Suppressor macrophage (primary cell): ENCODE measurements at regions not wholly inside any gene's neighbourhood (a gene's known extent, or its start where the extent isn't known, plus 50 kb on each side); places are given as distances from the start of the nearest gene placed in this dataset.
"Not testable (repeated sequence)": the region's sequence is repeated elsewhere in the genome, so short reads cannot be mapped to it uniquely, and the experiment has no call there.

Experiments
- DNase-seq, 4 experiments: peaks; one replicate each; pipeline ENCODE4 v3.0.0-alpha.2; 2020 to 2022

DNA sequence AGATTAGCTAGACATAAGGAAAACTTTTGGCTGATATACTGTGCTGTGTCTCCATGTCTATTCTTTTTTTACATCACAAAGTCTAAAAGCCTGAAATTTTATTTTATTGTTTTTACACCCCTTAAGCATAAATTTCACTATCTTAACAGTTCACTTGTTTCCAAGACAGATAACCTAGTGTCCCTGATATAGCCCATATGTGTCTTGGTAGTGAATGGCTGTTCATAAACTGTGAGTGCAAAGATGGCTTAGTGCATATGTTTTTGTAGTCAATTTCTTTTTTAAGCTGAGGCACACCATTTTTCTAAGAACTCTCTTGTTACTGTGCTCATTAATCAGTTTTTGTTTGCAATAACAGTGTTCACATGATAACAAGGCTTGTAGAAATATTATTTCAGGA, 381.1 kb downstream of the OXSM start:
- DNase-seq, result no peak

DNA sequence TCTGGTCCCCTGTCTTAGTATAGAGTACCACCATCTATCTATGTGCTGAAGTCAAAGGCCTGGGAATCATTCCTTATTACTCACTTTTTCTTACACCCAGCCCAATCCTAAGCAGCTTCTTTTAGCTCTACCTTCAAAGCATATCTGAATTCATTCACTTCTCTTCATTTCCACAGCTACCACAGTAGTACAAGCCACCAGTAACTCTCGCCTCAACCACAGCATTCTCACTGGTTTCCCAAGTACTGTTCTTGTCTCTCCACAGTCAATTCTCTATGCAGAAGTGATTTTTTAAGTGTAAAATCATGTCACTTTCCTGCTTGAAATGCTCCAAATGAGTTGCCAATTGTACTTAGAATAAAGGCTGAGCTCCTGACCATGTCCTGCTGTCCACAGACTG, 401.7 kb downstream of the OXSM start:
- DNase-seq, result no peak

DNA sequence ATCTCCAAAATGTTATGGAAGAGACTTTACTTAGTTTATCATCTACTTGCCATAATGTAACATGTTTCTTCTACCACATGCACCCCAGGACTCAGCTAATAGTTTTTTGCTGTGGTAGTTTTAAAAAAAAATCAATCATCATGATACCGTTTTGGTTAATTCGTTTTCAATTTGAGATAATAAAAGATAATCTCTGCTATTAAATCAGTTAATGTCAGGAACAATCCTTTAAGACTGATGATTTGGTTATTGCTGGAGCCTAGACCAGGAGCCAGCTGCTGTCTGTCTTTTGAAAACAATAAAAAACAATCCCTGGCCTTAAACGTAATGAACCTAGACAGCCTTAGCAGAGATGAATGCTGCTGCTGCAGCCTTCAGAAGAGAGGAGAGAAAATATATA, 403.7 kb downstream of the OXSM start:
- no peak for DNase-seq

DNA sequence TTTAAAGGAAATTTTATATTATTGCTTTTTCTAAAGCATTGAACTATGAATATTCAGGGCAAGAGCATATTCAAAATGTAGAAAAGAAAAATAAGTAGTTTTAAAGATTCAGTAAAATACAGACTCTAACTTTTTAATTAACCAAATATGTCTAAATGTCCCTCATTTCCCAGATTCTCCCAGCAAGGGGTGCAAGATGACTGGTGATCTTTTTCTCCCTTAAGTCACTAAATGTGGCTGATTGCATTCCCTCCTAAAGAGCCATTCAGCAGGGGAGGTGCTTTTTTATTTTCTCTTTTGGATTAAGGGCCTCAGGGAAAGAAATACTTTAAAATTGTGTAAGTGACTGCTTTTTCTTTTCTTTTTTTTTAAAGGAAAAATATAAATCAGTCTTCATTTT, 406.9 kb downstream of the OXSM start:
- DNase-seq, result no peak

DNA sequence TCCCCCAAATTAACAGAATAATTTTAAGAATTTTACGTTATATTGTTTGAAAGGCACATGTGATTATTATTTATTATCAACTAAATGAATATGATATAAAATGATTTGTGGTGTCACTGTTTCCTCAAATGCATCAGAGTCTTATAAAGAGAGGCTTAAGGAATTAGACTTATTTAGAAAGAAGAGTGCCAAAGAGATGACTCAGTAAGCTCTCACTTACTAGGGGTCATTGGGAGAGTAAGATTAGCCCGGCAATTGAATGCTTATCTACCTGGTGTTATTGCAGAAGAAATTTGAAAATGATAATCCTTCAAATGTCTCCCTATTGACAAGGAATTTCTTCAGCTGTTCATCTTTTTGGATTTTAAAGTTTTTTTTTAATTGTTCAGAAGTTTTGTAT, 408.7 kb downstream of the OXSM start:
- no peak for DNase-seq

DNA sequence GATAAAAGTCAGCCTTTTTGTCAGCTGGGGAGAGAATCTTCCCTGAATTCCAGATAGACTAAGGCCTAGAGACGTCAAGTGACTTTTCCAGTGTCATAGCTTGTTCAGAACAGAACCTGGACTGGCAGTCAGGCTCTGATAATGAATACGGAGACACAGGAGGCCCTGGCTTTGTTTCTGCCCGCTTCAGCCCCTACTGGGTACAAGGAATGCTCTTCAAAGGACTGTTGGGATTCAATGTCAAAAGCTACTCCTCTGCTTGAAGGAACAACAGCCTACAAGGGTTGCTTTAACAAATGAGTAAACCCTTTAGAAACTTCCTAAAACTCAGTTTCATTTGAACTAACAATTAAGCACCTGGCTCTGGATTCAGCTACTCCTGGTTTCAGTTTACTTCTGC, 412.3 kb downstream of the OXSM start:
- DNase-seq, result no peak

DNA sequence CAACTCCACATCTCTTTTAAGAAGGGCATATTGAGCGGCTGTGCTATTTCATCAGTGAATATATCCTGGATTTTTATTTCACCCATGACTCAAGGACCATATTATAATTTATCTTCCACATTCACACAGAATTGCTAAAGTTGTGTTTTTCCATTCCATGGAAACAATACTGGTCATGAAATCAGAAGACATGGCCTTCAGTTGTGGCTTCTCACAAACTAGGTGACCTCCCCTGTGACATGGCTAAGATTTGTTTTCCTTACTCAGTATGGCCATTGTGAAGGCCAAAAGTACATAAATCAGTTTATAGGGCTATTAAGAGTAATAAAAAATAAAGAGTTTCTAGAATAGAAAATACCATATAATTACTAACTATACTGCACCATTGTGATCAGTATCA, 415.6 kb downstream of the OXSM start:
- DNase-seq, result no peak

DNA sequence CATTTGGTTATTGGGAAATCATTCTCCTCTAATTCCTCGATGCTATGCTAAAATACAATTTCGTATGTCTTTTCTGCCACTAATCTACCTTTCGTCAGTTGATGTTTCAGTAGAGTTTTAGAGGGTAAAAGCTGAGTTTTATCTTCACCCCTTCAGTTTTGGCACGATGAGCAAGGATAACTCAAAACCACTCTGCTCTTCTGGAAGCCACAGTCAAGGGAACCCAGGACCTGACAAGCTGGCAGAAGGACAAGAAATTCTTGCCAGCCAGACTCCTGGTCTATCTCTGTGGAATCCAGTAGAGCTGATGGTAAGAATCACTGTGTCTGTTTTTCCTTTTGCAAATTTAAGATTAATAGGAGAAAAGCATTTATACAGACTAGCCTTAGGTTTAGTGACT, 414.4 kb upstream of the LRRC3B start:
- no peak for DNase-seq

DNA sequence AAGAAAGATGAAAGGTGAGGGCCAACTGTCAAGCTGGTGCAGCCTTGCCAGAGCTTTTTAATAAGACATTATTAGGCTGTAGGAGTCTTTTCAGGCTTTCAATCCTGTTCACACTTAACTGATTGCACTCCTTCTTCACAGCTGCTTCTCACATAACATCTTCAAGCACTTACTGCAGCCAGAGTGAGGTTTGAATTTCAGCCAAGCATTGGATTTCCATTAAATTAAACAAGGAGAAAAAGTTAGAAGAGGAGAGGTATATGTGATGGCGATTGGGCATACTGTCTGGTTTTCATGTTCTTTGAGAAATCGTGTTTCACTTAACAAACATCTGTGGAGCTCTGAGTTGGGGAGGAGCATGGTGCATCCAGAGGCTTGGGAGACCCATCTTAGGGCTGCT, 392.8 kb upstream of the LRRC3B start:
- DNase-seq, result no peak

DNA sequence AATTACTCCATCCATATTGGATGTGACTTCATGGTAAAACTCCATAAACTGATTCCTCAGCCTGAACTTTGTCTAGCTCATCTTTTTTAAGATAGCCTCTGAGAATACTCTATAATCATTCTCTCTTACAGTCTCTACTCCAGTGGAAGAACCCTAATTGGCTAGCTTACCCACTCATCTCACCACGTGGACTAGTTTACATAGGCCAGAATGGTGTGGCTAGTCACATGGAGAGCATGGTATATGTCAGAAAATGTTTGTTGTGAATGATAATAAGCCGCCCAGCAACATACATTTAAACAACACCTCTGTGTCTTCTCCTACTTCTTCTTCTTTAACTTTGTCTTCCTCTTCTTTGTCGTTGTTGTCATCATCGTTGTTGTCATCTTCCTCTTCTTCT, 389.2 kb upstream of the LRRC3B start:
- no peak for DNase-seq

DNA sequence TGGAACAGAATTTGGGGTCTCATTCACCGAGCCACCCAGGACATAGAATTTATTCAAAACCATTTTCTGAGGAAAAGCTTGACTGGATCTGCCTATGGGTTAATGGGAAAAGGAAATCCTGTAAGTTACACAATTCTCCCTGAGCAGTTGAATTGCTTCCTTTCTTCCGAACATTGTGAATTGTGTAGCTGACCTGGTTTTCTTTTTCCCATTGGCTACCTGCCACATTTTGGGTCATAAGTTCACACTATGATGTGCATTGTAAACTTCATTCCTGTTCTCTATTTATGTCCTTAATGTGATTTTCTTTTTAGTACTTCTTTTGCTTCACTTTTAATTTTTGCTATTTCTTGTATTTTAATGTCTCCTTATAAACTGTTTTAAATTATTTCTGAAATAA, 386.0 kb upstream of the LRRC3B start:
- no peak for DNase-seq

DNA sequence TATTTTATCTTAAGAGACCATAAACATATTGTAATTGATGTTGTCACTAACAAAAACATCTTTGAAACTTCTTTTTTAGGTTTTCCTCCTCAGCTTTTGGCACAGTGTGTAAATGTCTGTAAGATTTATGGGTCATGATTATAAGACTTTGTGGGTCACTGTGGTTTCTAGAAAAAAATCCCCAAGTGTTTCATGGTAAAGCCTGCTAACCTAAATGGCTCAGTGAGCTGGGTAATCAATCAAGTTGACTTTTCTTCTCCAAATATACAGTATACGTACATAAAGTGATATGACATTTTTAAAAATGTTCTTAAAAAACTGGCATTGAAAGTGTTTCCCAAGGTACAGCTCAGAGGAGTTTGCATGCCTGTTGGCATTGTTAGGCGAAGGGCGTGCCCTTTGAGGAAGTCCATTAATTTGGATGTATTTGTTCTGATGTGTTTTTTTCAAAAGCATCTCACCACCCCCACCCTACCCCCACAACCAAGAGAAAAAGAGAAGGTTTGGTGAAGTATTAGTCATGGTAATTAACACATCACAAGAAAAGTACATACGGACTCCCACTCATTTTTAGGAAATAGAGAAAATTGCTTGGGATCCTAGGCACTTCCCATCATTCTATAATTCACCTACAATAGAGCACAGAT, 385.4 kb upstream of the LRRC3B start:
- DNase-seq, result no peak

DNA sequence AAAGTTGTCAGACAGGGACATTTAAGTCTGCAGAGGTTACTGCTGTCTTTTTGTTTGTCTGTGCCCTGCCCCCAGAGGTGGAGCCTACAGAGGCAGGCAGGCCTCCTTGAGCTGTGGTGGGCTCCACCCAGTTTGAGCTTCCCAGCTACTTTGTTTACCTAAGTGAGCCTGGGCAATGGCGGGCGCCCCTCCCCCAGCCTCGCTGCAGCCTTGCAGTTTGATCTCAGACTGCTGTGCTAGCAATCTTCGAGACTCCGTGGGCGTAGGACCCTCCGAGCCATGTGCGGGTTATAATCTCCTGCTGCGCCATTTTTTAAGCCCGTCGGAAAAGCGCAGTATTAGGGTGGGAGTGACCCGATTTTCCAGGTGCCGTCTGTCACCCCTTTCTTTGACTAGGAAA, 378.0 kb upstream of the LRRC3B start:
- not testable (repeated sequence) for DNase-seq

DNA sequence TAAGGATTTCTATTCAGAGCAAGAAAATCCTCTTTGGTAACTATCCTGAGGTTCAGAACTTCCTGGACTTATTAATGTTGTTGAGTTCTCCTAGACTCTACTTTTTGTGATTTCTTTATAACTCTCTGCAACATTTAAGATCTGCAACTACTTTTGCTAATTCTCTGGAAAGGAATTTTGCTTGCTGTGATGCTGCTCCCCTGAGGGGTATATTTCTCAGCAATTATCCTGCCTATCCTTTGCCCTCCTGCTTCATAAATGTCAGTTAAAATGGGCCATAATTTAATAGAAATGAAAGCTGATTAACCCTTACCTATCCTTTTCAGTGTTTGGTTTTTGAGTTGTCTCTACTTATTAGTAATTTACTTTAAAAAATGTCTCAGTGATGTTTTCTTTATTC, 377.3 kb upstream of the LRRC3B start:
- DNase-seq, result no peak

DNA sequence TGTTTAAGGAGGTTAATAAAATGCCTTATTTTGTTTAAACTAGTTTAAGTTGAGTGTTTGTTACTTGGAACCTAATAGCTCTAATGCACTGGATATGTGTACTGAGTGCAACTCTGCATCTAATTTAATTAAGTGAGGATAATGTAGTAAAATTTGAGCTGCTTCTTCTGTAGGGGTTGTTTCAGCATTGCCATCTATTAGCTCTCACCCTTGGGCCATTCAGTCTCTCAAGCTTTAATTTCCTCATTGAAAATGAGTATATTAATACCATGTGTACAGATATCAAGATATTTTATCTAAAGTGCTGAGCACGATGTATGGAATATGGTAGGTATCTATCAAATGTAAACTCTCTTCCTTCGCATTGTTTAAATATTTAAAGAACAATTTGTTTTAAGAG, 375.7 kb upstream of the LRRC3B start:
- no peak for DNase-seq

DNA sequence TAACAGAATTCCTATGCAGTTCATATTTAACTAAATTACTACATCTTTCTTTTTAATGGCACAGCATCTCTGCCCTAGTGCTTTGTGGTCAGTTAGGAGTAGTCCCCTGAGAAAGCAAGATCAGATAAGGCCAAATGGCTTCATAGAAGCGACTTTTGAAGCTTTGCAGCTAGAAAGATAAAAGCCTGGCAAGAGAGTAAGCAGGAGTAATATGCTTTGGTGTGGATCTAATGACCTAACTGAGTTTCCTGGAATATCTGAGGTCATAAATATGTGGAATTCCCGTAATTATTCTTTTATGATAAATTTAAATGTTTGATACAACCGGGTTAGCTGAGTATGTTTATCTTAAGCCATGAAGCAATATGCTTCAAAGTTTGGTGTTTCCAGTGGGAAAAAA, 374.9 kb upstream of the LRRC3B start:
- DNase-seq, result no peak

DNA sequence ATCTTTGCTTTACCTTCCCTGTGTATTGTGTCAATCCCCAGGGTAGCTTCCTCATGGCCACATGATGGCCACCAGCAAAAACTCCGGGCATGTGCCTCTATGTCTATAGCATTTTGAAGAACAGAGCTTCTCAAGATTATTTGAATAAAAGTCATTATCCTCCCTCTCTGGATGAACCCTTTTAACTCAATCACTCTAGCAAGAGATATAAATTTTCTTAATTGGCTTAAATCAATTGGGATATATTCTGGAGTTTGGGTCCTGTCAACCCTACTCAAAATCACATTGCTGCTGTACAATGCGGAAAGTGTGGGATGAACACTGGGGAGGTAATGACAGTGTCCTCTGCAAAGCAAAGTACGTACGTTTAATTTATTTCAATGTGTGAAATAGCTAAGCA, 370.6 kb upstream of the LRRC3B start:
- no peak for DNase-seq

DNA sequence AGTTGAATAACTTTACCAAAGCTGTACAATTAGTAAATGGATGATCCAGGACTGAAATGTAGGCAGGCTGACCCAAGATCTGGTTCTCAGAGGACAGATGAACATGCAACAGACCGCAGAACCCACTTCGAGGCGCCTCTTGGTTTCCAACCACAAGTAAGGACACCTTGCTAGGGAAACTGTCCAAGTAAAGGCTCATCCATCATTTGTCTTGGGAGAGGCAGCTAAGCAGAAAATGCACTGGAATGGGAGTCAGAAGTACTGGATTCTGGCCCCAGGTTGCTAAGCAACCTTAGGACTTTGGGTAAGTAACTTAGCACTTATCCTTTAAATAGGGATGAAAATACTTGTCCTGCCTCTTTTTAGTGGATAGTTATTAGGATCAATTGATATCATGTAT, 366.3 kb upstream of the LRRC3B start:
- no peak for DNase-seq

DNA sequence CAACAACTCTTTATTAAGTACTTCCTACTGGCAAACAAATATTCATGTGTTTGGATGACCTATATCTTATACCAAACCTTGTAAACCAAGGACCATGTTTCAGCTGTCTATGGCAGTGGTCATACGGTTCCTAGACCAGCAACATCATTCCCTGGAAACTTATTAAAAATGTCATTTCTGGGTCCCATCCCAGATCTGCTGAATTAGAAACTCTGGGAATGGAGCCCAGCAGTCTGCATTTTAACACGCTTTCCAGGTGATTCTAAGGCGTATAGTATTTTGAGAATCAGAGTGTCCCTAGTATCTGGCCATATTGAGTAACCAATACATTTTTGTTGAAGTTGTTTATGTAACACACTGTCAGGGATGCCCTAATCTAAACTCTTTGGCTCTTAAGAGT, 363.4 kb upstream of the LRRC3B start:
- no peak for DNase-seq

DNA sequence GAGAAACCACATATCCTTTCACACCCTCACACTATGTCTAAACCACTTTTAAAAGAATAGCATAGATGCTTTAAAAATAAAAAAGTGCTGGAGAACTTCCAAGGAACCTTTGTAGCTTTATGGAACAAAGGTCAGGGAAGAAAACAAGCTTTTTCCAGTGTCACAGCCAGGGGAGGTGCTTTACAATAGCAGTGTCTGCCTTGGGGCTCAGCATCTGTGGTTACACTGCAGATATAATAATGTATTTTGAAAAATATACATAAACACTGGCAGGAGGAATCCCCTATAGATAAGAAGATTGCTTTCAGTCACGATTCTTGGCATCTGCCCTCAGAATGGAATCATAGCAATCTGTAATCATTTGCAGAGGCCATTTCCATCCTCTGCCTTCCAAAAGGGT, 362.4 kb upstream of the LRRC3B start:
- DNase-seq, result no peak

DNA sequence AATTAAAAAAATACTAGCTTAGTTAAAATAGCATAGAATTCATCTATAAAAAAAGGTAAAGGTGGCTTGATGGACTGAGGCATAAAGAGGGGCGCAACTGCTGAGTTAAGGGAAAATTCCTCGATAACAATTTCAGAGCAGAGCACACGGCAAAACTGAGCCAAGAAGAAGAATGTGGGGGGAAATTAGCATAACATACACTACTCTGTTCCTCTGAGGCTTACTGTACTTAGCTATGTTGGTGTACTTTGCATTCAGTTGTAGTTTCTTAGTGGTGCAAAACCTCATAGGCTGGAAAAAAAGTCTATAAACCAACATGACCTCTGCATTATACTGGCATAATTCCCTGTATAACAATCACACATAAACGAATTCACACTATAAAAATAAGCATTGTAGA, 357.9 kb upstream of the LRRC3B start:
- DNase-seq, result no peak

DNA sequence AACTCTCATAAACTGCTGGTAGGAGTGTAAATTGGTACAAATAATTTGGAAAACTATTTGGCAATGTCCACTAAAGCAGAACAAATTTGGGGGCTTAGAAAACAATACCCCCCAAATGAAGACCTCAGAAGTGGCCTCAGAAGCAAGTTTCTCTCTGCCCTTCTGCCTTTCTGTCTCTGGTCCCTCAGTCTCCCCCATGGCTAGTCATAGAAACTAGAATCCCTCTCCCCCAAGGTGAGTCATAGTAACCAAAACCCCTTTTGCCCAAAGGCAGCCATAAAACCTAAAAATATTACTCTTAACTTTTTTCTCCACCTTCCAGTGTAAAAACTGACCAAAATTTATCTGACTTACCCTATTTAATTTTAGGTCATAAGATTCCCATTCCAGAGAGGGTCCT, 350.7 kb upstream of the LRRC3B start:
- DNase-seq, result no peak

DNA sequence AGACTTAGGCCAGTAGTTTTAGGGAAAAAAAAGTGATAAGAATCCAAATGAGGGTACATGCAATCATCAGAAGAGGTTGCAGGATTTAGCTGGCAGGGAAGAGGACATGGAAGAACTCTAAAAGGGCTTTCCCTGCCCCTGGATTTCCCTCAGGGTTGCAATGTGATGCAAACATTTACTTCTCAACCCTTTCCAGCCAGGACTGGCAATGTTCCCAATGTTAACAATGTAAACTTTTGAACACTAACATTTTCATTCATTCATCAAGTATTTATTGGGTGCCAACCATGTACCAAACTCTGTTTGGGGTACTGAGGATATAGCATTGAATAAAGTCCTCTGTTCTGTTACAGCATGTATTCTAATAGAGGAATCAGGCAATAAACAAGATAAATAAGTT, 349.4 kb upstream of the LRRC3B start:
- DNase-seq, result no peak

DNA sequence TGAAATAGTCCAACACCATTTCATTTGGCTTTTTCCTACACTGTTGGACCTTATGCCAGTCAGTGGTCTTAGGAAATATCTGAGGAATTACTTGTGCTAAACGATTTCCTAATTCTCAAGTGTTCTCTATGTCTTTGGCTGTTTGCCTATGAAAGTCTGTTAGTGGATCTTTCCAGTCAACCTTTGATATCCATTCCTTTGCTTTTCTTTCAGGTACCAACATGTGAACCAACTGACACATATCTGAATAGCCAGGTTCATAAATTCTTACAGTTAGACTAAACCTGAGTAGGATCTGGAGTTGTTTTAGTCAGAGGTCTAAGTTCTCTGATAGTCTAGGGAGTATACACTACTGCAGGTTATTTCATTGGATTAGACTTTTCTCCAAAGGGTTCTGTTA, 343.5 kb upstream of the LRRC3B start:
- DNase-seq, result no peak

DNA sequence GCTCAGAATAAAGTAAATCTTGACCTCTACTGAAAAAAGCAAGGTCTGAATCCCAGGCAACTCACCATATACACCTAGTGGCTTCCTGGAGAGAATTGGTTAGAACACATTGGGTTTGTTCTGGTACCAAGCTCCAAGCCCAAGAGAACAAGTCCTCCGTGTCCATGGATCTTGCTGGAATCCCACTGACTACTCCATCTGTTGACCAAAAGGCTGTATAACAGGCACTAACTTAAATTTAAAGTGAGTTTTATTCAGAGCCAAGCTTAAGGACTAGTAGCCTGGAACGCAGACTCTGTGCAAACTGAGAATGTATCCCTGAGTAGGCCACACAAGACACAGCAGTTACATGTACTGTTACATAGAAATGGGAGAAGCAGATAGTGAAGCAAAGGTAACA, 342.1 kb upstream of the LRRC3B start:
- DNase-seq, result no peak
